GM18502 (cell line): ENCODE measurements at regions not wholly inside any gene's neighbourhood (a gene's known extent, or its start where the extent isn't known, plus 50 kb on each side); places are given as distances from the start of the nearest gene placed in this dataset.
"Not testable (repeated sequence)": the region's sequence is repeated elsewhere in the genome, so short reads cannot be mapped to it uniquely, and the experiment has no call there.

Experiments
- ATAC-seq: cut with Tn5 transposase; IDR thresholded peaks from one replicate; pipeline ENCODE4 v1.9.1; 2021; ENCODE audit warnings: mild to moderate bottlenecking; ENCODE audit not compliant: unreplicated experiment, poor library complexity

DNA sequence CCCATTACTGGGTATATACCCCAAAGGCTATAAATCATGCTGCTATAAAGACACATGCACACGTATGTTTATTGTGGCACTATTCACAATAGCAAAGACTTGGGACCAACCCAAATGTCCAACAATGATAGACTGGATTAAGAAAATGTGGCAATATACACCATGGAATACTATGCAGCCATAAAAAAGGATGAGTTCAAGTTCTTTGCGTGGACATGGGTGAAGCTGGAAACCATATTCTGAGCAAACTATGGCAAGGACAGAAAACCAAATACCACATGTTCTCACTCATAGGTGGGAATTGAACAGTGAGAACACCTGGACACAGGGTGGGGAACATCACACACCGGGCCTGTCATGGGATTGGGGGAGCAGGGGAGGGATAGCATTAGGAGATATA is 54.4 kb upstream of the MUCL1 start:
- not testable (repeated sequence) for ATAC-seq

DNA sequence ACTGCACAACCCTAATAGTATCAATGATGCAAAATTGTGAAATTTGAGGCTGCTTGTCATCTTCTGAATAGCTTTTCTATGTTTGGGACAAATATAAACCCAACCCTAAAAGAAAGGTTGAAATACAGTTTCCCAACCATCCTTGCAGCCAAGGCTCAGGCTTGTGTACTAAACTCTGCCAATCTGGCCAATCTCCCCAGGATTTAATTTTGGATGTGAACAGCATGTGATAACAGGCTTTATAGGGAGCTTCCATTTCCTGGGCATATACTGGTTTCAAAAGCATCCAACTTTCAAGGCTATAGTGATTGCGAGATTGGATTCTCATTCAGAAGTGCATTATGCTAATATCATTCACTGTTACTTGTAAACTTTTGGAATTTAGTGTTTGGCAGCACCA is 55.7 kb upstream of the MUCL1 start:
- no peak for ATAC-seq

DNA sequence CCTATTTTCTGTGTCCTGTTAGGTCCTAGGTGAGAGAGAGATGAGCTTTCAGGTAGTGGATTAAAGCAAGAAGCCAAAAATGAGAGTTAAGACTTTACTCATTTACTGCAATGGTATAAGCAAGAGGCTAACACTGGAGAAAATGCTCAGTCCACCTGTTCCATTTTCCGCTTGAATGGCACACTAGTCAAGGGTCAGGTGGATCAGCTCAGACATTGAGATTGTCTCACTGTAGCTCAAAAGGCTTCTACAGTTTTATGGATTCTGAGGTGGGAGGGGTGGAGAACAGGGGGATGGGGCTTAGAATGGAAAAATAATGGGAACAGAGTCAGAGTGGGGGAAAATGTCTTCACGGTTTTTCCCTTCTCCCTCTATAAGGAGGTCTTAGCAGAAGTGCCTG is 57.3 kb upstream of the MUCL1 start:
- no peak for ATAC-seq

DNA sequence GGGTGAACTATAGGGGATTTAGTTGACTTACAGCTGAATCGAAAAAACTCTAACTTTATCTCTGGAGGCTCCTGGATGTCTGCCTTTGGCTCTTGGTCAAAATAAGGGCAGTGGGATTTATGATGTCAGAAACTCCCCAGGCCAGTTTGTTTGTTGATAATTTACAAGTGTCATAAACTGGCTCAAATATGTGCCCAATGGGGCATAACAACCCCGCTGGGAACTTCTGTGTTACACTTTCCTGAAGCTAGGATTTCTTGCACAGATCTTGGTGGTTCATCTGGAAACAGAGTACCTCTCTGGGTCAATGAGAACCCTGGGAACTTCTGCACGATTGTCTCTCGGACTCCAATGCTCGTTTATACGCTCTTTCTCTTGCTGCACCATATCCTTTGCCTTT is 58.7 kb upstream of the MUCL1 start:
- no peak for ATAC-seq

DNA sequence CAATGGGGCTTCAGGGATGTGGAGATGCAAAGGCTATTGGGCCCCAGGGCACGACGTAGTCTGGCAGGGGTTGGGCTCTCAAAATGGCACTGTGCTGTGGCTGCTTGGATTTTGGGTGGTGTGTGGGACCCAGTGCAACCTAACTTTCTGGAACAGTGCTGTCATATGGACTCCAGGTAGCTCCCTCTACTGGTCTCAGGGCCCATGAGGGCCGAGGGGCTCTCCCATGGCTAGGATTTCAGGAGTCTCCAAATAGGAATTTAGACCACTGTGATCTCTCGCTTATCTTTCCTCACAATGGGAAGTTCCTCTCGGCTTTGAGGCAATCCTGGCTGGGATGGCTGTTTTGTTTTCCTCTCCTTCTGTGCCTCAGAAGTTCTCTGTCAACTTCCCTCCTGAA is 68.2 kb upstream of the MUCL1 start:
- no peak for ATAC-seq

DNA sequence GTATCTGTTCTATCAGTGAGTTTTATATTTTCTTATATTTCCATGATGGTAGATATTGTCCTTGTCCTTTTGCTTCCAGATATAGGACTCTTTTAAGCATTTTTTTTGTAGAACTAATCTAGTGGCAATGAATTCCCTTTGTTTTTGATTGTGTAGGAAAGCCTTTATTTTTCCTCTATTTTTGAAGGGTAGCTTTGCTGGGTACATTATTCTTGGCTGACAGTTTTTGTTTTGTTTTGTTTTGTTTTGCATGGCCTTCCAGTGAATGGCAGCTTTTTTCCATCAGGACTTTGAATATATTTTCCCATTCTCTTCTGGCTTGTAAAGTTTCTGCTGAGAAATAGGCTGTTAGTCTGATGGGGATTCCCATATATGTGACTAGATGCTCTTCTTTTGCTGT is 70.2 kb upstream of the MUCL1 start:
- ATAC-seq: no peak

DNA sequence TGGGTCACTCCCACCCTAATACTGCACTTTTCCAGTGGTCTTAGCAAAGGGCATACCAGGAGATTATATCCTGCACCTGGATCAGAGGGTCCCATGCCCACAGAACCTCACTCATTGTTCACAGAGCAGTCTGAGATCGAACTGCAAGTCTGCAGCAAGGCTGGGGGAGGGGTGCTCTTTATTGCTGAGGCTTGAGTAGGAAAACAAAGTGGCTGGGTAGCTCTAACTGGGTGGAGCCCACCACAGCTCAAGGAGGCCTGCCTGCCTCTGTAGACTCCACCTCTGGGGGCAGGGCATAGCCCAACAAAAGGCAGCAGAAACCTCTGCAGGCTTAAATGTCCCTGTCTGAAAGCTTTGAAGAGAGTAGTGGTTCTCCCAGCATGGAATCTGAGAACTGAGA is 77.3 kb upstream of the MUCL1 start:
- ATAC-seq: not testable (repeated sequence)

DNA sequence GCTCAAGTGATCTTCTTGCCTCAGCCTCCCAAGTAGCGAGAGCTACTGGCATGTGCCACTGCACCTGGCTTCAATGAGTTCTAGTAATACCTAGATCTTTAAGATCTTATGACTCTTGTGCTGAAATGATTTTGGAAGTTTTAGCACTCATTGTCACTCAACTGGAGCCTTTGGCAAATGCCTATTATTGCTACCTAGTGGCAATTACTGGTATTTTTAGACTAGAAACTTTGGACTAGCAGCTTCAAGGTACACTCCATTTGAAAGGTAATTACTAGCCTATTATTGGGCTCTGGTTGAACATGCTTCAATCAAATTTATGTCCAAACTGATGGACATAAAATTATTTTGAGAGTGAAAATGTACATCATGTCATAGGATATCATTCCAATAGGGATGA is 80.7 kb upstream of the MUCL1 start:
- ATAC-seq: no peak

DNA sequence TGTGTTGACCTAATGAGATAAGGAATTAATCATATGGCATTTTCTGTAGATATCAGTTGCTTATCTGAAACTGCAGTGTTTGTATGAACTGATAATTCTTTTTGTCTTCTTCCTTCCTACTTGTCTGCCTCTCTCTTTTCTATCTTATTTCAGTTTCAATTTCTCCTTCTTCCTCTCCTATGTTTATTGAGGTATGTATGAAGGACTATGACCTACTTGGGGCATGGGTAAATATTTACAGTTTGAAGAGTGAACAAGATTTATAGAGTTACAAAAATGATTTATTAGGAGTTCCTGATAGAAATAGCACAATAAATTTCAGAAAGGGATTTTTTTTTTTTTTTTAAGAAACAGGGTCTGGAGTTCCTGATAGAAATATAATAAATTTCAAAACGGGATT is 88.7 kb upstream of the MUCL1 start:
- ATAC-seq: no peak

DNA sequence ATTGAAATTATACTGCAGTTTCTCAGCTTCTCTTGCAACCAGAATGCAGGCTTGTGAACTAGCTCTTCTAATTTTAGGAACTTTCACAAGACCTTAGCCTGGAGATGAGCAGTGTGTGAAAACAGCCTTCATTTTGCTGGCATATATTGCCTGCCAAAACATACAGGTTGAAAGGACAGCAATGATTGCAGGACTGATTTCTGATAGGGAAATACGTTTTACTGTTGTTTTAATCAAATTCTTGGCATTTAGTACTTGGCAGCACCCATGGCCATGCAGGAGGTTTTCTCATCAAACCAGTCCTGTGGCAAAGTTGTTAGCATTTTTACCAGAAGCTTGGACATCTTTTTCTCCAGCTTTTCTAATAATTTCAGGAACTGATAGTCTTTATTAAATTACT is 91.9 kb upstream of the MUCL1 start:
- ATAC-seq: no peak

DNA sequence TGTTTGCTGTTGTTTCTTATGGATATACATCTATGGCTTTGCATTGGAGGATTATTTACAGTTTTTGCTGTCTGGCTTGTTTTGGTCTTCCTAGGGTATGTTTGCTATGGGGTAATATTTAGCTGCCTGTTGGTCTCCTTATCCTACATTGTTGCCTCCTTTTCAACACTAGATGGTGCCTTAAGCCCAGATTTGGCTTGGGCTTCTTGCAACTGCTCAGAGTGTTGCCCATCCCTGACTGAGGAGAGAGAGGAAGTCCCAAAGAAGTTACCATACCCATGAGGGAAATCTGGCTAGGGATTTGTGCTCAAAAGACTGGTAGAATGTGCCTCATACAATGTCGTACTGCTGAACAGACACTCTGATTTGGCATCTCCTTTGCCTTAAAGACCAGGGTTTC is 94.6 kb upstream of the MUCL1 start:
- peak; percentile 54 for ATAC-seq

DNA sequence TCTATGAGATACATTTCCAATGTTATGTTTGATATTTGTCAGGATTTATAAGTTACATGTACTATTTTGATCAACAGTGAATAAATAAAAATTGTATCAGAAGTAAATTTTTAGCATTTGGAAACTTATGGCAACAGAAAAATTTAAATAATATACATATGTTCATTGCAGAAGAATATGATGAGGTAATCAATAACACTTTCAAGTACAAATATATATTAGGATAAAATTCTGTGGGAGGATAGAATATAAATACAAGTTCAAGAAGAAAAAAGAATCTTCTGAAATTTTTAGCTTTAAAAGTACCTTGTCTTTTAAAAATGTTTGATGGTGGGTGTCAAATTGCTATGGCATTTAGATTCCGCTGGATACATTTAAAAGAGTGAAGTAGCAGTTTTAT is 102.8 kb upstream of the MUCL1 start:
- ATAC-seq: no peak

DNA sequence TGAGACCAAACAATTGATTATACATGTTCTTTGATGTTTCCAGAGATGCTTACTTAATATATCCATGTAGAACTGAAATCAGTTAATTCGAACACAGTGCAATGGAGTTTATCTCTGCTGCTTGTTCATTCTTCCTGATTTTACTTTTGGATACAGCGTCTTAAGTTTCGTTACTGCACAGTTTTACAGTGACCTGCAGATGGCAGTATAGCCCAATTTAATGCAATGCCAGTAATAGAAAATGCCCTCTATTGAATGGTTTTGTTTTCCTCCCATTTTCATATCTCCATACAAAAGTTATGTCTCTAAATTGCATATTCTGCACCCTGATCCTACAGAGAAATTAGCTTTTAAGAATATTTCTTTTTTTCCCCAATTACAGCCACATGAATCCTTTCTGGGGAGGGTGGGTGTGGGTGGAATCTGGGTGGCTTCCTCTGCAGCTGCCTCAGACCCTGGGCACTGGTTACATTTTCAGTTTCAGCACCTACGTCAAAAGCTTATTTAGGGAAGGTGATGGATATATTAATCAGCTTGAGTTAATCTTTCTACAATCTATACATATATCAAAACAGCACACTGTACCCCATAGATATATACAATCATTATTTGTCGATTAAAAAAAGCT is 101.1 kb upstream of the DCD start:
- no peak for ATAC-seq

DNA sequence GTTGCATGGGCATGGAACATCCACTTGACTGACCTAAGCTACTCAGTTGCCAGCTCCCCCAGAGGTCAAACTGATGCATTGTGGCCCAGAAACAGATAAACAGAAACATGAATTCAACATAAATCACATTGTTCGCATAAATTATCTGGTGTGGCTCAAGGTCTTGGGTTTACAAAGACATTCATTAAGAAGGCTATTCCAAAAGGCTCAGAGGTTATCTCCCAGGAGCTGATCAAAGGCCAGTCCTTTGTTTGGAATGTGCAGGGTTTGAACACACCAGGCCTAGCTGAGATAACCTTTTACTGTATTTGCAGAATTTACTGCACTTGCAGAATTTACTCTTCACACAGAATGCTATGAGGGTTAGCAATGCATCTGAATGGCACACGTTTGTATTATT is 96.4 kb upstream of the DCD start:
- ATAC-seq: no peak

DNA sequence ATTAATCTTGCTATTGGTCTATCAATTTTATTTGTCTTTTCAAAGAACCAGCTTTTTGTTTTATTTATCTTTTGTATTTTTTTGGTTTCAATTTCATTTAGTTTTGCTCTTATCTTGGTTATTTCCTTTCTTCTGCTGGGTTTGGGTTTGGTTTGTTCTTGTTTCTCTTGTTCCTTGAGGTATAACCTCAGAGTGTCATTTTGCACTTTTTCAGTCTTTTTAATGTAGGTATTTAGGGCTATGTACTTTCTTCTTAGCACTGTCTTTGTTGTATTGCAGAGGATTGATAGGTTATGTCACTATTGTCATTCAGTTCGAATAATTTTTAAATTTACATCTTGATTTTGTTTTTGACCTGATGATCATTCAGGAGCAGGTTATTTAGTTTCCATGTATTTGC is 92.7 kb upstream of the DCD start:
- no peak for ATAC-seq

DNA sequence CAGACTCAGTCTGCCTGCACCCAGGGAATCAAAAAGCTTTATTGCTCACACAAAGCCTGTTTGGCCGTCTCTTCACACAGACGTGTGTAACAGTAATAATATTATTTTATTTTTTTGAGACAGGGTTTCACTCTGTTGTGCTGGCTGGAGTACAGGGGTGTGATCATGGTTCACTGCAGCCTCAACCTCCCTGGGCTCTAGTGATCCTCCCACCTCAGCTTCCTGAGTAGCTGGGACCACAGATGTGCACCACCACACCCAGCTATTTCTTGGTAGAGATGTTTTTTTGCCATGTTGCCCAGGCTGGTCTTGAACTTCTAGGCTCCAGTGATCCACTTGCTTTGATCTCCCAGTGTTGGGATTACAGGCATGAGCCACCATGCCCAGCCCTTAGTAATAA is 88.4 kb upstream of the DCD start:
- no peak for ATAC-seq

DNA sequence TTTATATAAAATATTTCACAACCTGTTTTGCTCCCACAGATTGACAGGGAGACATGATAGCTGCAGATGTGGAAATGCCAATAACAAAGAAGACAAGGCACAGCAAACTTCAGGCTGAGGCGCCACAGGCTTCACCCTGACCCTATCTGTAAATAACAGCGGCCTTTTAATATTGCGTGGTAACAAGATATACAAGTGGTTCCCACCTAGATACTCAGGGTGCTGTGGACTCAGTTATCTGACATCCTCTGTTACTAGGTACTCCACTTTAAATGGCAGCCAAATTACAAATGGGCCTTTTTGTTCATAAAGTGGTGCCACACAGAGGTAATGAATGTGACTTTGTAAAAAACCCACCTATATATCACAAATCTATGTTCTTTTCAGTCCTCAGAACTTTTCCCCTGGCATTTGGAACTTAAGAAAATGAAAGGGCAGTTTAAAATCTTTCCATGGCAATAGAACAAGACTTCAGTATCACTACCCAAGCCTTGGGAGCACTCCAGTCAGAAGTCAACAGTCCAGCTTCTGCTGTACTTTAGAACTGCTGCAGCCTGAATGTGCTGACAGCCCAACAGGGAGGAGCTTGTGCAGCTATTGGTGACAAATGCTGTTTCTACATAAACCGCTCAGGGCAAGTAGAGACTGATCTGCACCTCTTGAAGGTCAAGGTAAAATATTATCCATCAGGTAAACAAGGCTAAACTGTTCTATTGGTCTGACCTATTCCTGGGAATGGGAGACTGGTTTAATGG is 86.2 kb upstream of the DCD start:
- no peak for ATAC-seq

DNA sequence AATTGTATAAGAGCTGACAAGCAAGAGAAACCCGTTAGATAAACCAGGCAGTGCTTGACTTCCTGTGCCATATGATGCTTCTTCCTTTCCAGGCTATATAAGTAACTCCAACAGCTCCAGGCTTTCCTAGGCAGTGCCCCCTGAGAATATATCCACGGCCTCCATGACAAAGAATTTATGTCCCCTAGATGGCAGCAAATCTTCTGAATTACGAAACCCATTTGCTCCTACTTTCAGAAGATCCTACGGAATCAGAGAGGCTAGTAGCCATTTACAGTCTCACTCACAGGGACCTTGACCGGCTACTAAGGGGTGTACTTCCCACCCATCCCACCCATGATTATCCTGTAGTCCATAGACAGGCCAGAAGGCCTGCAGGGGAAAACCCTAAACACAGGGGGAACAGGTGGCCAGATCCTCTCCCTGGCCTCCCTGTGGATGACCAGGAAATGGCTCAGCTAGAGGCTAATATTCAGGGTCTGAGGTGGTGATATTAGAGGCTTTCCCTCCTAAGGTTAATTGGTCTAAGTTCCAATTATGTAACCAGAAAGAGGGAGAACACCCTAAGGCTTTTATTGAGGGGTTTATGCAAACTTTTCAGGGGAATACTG is 77.2 kb upstream of the DCD start:
- no peak for ATAC-seq

DNA sequence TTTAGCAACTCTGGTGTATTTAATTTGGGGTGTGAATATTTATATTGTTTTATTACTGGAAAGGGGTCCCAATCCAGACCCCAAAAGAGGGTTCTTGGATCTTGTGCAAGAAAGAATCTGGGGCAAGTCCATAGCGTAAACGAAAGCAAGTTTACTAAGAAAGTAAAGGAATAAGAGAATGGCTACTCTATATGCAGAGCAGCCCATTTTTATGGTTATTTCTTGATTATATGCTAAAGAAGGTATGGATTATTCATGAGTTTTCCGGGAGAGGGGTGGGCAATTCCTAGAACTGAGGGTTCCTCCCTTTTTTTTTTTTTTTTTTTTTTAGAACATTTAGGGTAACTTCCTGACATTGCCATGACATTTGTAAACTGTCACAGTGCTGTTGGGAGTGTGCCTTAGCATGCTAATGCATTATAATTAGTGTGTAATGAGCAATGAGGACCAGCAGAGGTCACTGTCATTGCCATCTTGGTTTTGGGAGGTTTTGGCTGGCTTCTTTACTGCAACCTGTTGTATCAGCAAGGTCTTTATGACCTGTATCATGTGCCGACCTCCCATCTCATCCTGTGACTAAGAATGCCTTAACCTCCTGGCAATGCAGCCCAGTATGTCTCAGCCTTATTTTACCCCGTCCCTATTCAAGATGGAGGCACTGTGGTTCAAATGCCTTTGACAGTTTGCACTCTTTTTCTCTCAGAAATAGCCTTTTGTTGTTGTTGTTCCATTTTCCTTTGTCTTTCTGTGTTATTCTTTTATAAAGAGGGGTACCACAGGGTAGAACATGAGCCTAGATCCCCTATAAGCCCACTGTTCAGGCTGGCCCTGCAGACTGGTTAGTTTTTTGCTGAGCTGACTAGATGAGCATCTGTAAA is 75.5 kb upstream of the DCD start:
- ATAC-seq: peak; percentile 70

DNA sequence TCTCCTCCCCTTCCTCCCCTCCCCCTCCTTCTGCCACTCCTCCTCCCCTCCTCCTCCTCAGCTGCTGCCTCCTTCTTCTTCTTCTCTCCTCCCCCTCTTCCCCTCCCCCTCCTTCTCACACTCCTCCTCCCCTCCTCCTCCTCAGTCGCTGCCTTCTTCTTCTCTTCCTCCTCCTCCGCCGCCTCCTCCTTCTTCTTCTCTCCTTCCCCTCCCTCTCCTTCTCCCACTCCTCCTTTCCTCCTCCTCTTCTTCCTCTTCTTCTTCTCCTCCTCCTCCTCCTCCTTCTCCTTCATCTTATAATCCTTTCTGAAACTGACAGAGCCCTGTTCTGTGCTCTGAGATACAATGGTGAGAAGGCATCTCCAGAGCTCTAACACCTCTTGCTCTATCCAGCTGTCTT is 73.1 kb upstream of the DCD start:
- no peak for ATAC-seq

DNA sequence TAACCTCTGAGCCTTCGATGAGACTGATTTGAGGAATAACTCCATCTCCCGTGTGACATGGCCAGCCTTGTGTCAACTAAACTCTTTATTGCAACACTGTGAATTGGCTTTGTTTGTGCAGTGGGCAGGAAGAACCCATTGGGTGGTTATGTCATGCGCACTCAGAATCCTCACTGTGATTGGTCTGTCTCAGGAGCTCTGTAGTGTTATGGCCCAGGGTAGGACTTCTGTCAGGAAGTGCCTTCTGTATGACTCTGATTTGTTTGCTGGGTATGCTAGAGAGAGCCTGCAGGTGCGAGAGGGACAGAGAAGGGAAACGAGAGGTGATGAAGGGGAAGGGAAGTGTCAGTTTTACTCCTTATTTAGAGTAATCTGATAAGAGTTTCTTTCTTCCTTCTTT is 71.5 kb upstream of the DCD start:
- ATAC-seq: no peak
